KBM-7 (cell line): ENCODE measurements at regions not wholly inside any gene's neighbourhood (a gene's known extent, or its start where the extent isn't known, plus 50 kb on each side); places are given as distances from the start of the nearest gene placed in this dataset.

Experiments
- DNase-seq: peaks from one replicate; pipeline ENCODE4 v3.0.0-alpha.2; 2015
- in situ Hi-C: fragments of 300-500 bp; cut with MboI; formaldehyde crosslinking; loops from 2 replicates; pipeline ENCODE4 v1.14.3; 2020; ENCODE audit warnings: low sequenced_read_pairs, low pct_unique_long_range_greater_than_20kb, mixed read lengths

DNA sequence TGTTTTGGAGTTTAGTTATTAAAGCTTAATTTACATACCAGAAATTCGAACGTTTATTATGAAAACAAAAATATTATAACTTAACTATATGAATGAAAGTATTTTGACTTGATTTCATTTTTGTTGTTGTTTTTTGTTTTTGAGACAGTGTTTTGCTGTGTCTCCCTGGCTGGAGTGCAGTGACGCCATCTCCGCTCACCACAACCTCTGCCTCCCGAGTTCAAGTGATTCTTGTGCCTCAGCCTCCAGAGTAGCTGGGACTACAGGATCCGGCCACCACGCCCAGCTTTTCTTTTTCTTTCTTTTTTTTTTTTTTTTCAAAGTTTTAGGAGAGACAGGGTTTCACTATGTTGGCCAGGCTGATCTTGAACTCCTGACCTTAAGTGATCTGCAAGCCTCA is 392.6 kb downstream of the PCDH17 start:
- DNase-seq: no peak

DNA sequence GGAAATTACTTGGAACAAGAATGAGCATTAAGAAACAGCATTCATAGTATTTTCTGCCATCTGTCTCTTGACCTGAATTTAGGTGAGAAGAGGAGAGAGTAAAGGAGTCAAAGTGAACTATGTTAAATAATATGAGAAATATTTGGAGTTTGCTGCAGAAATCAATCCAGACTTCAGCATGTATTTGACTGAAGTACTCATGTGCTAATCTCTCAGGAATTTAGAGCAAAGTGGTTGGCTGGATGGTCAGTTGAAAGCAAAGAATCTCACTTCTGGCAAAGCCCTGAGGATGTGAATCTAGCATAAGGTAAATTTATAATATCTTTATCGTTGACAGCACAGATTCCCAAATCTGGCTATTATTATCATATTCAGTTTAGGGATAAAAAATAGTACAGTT is 394.3 kb downstream of the PCDH17 start:
- in situ Hi-C loops: no loop called here
- DNase-seq: no peak

More for the DNA sequence above, 392.6 kb downstream of the PCDH17 start:
- in situ Hi-C loops: no loop called here

DNA sequence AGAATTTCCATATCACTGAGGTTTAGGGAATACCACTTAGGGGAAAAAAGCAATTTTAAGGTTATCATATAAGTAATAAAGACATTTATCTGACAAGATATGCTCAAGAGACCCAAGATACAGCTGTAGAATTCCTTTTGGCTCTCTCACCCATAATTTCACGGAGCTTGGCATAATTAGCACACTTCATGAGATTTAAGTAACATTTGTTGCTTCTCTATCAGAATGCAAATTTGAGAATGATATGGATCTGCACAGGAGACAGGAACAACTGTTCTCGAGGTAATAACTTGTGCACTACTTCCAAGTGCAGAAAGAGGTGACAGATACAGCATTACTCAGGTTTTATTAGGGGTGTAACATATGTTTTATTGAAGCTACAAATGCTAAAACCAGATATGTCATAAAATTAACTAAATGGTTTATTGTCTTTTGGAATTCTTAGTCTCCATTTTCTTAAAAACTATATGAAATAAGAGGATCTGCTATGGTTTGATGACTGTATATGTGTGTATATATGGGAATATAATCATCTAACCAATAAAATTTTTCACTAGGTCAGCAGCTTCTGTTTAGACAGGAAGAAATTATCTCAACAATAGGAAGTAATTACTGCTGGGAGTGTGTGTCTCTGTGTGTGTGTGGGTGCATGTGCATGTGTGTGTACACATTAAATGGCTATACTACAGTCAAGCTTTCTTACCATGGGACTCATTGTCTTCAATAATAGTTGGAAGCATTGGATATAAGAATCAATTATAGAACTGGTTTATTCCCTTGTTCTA is 401.3 kb downstream of the PCDH17 start:
- DNase-seq: no peak
- in situ Hi-C loops: no loop called here

- DNase-seq: no peak
- in situ Hi-C loops: no loop called here
Measured at GRCh38 chr13:58043971-58044370, 412.4 kb downstream of the PCDH17 start.

DNA sequence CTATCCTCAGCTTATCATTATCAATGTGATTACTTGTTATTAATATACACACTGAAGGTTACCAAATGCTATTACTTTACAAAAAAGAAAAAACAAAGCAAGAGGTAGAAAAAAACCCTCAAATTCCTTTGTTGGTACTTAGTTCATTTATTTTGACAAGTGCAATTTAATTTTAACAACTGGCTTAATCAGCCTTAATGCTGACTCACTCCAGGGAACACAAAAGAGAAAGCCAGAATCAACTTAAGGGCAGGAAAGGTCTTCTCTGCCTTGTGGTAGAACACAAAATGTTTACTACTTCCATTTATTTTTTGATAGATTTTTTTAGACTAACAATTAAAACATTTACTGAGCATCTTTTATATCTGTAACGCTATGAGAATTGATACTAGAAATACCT is 417.1 kb downstream of the PCDH17 start:
- in situ Hi-C loops: no loop called here
- no peak for DNase-seq

- DNase-seq: no peak
Measured at GRCh38 chr13:58051396-58051795, 419.9 kb downstream of the PCDH17 start.

DNA sequence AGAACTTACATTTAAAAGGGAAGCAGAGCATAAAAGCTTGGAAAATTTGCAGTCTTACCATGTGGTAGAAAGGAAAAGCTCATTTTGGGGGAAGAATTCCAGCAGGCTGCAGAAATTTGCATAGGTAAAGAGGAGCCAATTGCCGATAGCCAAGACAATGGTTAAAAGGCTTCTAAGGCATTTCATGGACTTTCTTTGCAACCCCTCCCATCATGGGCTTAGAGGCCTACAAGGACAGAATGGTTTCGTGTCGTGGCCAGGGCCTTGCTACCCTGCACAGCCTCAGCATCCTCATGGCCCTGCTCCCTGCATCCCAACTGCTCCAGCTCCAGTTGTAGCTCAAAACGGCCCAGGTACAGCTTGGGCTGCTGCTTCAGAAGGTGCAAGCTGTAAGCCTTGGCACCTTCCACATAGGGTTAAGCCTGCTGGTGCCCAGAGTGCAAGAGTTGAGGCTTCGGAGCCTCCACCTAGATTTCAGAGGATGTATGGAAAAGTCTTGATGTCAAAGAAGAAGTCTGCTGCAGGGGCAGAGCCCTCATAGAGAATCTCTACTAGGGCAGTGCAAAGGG is 420.3 kb downstream of the PCDH17 start:
- no peak for DNase-seq
- in situ Hi-C loops: no loop called here

More at GRCh38 chr13:58051396-58051795, 419.9 kb downstream of the PCDH17 start:
- in situ Hi-C loops: no loop called here

DNA sequence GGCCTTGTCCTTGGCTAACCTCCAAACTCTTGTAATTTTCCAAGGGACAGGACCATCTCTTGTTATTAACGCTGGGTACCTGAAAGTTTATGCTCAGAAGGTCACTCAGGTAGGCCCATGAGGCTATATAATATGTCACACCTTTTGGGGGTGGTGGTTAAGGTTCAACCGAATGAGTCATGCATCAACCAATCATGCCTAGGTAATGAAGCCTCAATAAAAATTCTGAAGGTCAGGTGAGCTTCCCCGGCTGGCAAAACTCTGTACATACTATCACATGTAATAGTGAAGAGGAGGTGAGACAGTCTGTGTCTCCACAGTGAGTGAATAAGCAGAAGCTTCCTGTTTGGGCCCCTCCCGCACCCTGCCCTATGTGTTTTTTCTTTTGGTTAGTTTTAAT is 424.9 kb downstream of the PCDH17 start:
- DNase-seq: no peak
- in situ Hi-C loops: no loop called here

GRCh38 chr13:58059624-58060023 is 428.1 kb downstream of the PCDH17 start:
- in situ Hi-C loops: no loop called here
- DNase-seq: no peak

- DNase-seq: no peak
- in situ Hi-C loops: no loop called here
Measured at GRCh38 chr13:58080806-58081205, 449.3 kb downstream of the PCDH17 start.

DNA sequence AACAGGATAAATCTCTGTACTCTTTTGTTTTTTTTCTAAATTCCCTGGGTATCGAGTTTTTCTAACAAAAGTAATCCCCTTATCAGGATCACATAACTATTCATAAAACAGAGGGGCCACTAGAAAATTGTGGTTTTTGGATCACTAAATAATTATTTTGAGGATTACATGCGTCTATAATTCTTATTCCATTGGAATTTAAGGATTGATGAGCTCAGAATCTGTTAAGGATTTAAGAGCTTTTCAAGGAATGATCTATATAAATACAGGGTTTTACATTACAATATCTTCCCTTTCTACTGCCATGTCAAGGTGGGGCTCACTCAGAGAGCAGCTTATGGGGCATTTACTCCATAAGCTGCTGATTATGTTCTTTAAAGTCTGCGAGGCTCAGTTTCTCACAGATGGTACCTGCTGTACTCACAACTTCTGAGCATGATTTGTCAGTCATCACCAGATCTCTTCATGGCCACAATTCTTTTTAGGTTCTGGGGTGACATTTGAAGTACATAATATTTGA is 449.8 kb downstream of the PCDH17 start:
- in situ Hi-C loops: no loop called here
- DNase-seq: no peak

GRCh38 chr13:58083064-58083463 is 451.5 kb downstream of the PCDH17 start:
- in situ Hi-C loops: no loop called here

GRCh38 chr13:58085274-58085673 is 453.7 kb downstream of the PCDH17 start:
- in situ Hi-C loops: no loop called here
- DNase-seq: no peak

More at GRCh38 chr13:58083064-58083463, 451.5 kb downstream of the PCDH17 start:
- no peak for DNase-seq

DNA sequence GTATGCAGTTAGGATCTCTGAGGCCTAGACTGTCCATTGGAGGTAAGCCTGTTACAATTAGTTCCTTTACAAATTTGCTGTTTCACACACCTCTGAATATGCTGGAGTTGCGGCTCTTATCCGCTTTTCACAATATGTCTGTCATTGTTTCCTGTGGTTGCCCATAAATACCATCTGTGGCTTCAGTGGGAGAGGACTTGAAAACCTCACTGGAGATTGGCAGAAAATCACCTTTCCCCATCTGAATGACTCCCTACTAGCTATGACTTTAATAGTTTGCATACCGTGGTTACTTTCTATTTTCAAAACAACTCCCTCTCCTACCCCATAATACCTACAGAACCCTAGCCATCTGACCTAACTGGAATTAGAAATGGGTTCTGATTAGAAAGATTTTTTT is 454.3 kb downstream of the PCDH17 start:
- peak; percentile 59 for DNase-seq
- in situ Hi-C loops: no loop called here

- in situ Hi-C loops: no loop called here
- no peak for DNase-seq
Measured at GRCh38 chr13:58087566-58087965, 456.0 kb downstream of the PCDH17 start.

DNA sequence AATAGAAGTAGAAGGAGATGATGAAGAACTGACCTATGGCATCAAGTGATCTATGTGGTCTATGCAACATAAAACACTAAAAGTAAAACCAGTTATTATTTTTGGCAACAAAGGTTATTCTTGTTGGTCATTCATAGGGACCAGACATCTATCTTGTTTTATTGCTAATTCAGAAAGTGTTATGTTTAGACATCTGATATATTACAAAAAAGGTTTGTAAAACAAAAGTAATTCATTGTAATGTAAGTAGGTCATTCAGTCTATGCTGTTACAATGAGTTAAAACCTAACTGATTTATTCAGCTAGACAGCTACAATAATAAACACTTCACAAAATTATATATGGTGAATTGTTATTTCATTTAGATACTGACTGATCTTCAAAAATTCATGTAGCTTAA is 461.9 kb downstream of the PCDH17 start:
- in situ Hi-C loops: no loop called here
- no peak for DNase-seq

GRCh38 chr13:58097831-58098230 is 466.3 kb downstream of the PCDH17 start:
- no peak for DNase-seq
- in situ Hi-C loops: no loop called here

DNA sequence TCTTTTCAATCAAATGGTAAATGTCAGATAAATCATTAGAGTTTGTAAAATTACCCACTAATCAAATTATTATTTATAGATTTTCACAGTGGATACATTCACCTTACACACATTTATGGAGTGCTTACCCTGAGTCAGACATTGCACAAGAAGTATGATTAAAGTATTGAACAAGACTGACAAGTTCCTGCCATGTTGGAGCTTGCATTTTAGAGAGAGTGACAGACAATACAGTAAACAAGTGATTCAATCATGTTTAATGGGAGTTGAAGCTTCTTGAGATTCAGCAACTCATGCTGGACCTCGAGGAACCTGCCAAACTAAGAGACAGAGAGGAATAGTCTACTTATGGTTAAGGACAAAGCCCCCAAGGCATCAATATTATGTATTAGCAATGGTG is 487.8 kb downstream of the PCDH17 start:
- DNase-seq: no peak

DNA sequence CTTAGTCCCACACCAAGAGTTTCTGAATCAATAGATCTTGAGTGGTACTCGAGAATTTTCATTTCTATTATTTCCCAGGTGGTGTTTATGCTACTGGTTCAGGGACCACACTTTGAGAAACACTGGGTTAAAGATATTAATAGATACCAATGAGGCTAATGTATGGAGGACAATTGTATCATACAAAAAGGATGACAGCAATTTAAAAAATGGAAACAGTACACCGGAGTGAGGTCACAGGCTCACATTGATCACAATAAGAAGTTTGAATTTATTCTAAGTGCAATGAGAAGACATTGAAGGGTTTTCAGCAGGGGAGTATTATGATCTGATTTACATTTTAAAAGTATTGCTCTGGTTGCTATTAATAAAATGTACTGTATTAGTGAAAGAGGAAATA is 488.3 kb downstream of the PCDH17 start:
- DNase-seq: no peak
- in situ Hi-C loops: no loop called here

More for the DNA sequence above, 487.8 kb downstream of the PCDH17 start:
- in situ Hi-C loops: no loop called here

- in situ Hi-C loops: no loop called here
- DNase-seq: no peak
Measured at GRCh38 chr13:58126496-58126895, 495.0 kb downstream of the PCDH17 start.

DNA sequence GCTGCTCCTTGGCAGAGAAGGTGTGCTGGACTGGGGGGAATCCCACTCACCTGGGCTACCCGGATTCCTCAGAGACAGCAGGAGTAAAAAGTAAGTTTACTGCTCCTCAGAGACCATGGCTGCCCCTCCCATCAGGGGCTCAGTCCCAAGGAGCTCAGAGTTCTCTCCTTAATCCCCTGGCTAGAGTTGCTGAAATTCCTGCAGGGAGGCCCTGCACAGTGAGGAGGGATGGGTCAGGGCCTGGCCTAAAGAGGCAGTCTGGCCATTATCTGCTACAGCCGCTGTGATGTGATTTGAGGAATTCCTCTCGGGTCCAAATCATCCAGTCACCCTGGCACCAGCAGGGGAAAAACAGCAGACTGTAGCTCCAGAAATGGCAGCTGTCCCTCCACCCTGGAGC is 502.5 kb downstream of the PCDH17 start:
- DNase-seq: no peak
- in situ Hi-C loops: no loop called here
